GM12878 (cell line): ENCODE measurements at regions not wholly inside any gene's neighbourhood (a gene's known extent, or its start where the extent isn't known, plus 50 kb on each side); places are given as distances from the start of the nearest gene placed in this dataset.

Experiments
- ATAC-seq: fragments of 200-7000 bp; cut with Tn5 transposase; 3 replicates; pipeline ENCODE4 v1.9.1; 2020; ENCODE audit warnings: mild to moderate bottlenecking, moderate library complexity
- BruUV-seq: library from RNA; stranded (reverse); fragments of 400-500 nt; replicated peaks from 2 replicates; lab custom pipeline; 2021; lab: Mats Ljungman, UMichigan
- CTCF ChIA-PET: fragments of 300-600 bp; sonication (Branson Sonifier 250); formaldehyde crosslinking; extraction: SDS; loops from one replicate; lab custom pipeline; 2021; ENCODE audit warnings: inconsistent platforms; lab: Yijun Ruan, JAX
- POLR2A ChIA-PET: fragments of 350-600 bp; formaldehyde crosslinking; extraction: SDS; loops from one replicate; lab custom pipeline; 2021; ENCODE audit warnings: inconsistent platforms; lab: Charles Lee
- RAD21 ChIA-PET: fragments of 300-600 bp; sonication (Branson Sonifier 250); formaldehyde crosslinking; loops from one replicate; lab custom pipeline; 2023; ENCODE audit warnings: antibody characterized with exemption; ENCODE audit not compliant: unreplicated experiment; lab: Charles Lee
- SMC1A ChIA-PET: fragments of 300-600 bp; sonication (Branson Sonifier 250); formaldehyde crosslinking; loops from one replicate; lab custom pipeline; 2023; ENCODE audit not compliant: unreplicated experiment, uncharacterized antibody; lab: Charles Lee
- DNase-seq: peaks from one replicate; pipeline ENCODE4 v3.0.0-alpha.2; 2011; ENCODE audit warnings: low read depth, low spot score
- FAIRE-seq: peaks from 3 replicates; lab custom pipeline; 2011; peaks lifted over from hg19 to GRCh38; lab: Jason Lieb, UNC
- H2AFZ ChIP-seq: 2 replicates; pipeline ENCODE4 v1.6.0; 2011; ENCODE audit warnings: low read depth, low read length, control low read depth; ENCODE audit not compliant: control insufficient read depth
- H3K27ac ChIP-seq: 2 replicates; pipeline ENCODE4 v1.5.1; 2011; ENCODE audit warnings: control low read depth; ENCODE audit not compliant: control insufficient read depth, insufficient read depth
- H3K27me3 ChIP-seq, 2 experiments: replicated peaks in 1 of 2; 2 replicates each; pipeline versions ENCODE4 v1.6.0 to v1.6.1; 2011; ENCODE audit warnings: low read length in 1 of 2; ENCODE audit not compliant: control insufficient read depth in 2 of 2, insufficient read depth in 2 of 2
- H3K36me3 ChIP-seq, 2 experiments: 2 replicates each; pipeline ENCODE4 v1.5.1; 2011; ENCODE audit warnings: low read length in 1 of 2; ENCODE audit not compliant: control insufficient read depth in 2 of 2, insufficient read depth in 2 of 2
- H3K4me1 ChIP-seq: 2 replicates; pipeline ENCODE4 v1.6.1; 2011; ENCODE audit warnings: mild to moderate bottlenecking, low read length, moderate library complexity, mixed read lengths; ENCODE audit not compliant: control insufficient read depth, insufficient read depth
- H3K4me2 ChIP-seq: 2 replicates; pipeline ENCODE4 v1.6.0; 2011; ENCODE audit warnings: control low read depth; ENCODE audit not compliant: control insufficient read depth, insufficient read depth
- H3K4me3 ChIP-seq: fragments of 200-600 bp; sonication (generic); 2 replicates; pipeline ENCODE4 v1.5.1; 2016
- H3K79me2 ChIP-seq: 2 replicates; pipeline ENCODE4 v1.6.0; 2011; ENCODE audit warnings: low read length; ENCODE audit not compliant: control insufficient read depth, insufficient read depth
- H3K9ac ChIP-seq: 2 replicates; pipeline ENCODE4 v1.8.0; 2011; ENCODE audit warnings: low read length, control low read depth, mixed read lengths; ENCODE audit not compliant: control insufficient read depth, insufficient read depth
- H3K9me3 ChIP-seq: replicated peaks from 3 replicates; pipeline ENCODE4 v1.5.1; 2011; ENCODE audit warnings: mild to moderate bottlenecking, low read length; ENCODE audit not compliant: control insufficient read depth, insufficient read depth
- H4K20me1 ChIP-seq: 2 replicates; pipeline ENCODE4 v1.6.0; 2011; ENCODE audit not compliant: control insufficient read depth, insufficient read depth
- CTCF ChIP-seq, 3 experiments: IDR thresholded peaks in 2 of 3; conservative IDR thresholded peaks in 1 of 3; 2 replicates each; pipeline ENCODE4 v1.5.1; 2011; ENCODE audit warnings: low read depth in 3 of 3, low read length in 3 of 3, mild to moderate bottlenecking in 3 of 3, control low read depth in 2 of 3, moderate library complexity in 2 of 3, inconsistent platforms in 1 of 3, mixed read lengths in 1 of 3; ENCODE audit not compliant: control insufficient read depth in 2 of 3, insufficient read depth in 1 of 3; ENCODE audit errors: extremely low read depth in 1 of 3
- HSF1 ChIP-seq: fragments of 150-350 bp; IDR thresholded peaks from 2 replicates; pipeline ENCODE4 v1.6.1; 2014; ENCODE audit warnings: mild to moderate bottlenecking, low read depth, low read length
- KAT2A ChIP-seq: conservative IDR thresholded peaks from 2 replicates; pipeline ENCODE4 v1.6.1; 2011; ENCODE audit warnings: low read depth, low read length; ENCODE audit not compliant: control insufficient read depth
- MAX ChIP-seq: IDR thresholded peaks from 2 replicates; pipeline ENCODE4 v1.6.1; 2012; ENCODE audit warnings: low read depth, low read length, improper control_type of control experiment
- MTA2 ChIP-seq: fragments of 450-650 bp; IDR thresholded peaks from 2 replicates; pipeline ENCODE4 v1.6.1; 2016; ENCODE audit warnings: low read depth, mild to moderate bottlenecking, moderate library complexity
- NFIC ChIP-seq: IDR thresholded peaks from 2 replicates; pipeline ENCODE4 v1.6.1; 2012; ENCODE audit warnings: low read depth, mild to moderate bottlenecking, inconsistent platforms, low read length, moderate library complexity
- TCF3 ChIP-seq: IDR thresholded peaks from 2 replicates; pipeline ENCODE4 v1.6.1; 2012; ENCODE audit warnings: low read depth, mild to moderate bottlenecking, low read length, borderline replicate concordance; ENCODE audit not compliant: insufficient read depth
- WGBS: methylation state at CpG from one replicate; pipeline ENCODE4 v1.1.6; 2016; ENCODE audit warnings: low lambda C conversion rate; ENCODE audit not compliant: insufficient replicate concordance, insufficient coverage; ENCODE audit errors: missing lambda C conversion rate; 5-methylcytosine and 5-hydroxymethylcytosine counted together
- in situ Hi-C: fragments of 300-500 bp; cut with MboI; formaldehyde crosslinking; loops from 9 replicates; pipeline ENCODE4 v1.14.3; 2018; ENCODE audit warnings: mixed read lengths
- intact Hi-C: fragments of 100-400 bp; cut with micrococcal nuclease; formaldehyde crosslinking; loops from one replicate; pipeline ENCODE4 v1.14.2; 2022; ENCODE audit not compliant: unreplicated experiment
- TF ChIP-seq, protein P1 (sequence below): fragments of 450-650 bp; IDR thresholded peaks from 2 replicates; pipeline ENCODE4 v1.6.1; 2017; ENCODE audit warnings: mild to moderate bottlenecking, low read depth, inconsistent platforms; ENCODE audit not compliant: poor library complexity, severe bottlenecking

- WGBS, result 53% methylated on average over 3 of the region's 3 CpGs
Measured at GRCh38 chr4:53734584-53735353, 143.5 kb upstream of the LNX1 start.

More at GRCh38 chr4:53734584-53735353, 143.5 kb upstream of the LNX1 start:
- H2AFZ ChIP-seq, result no peak overlapping the region
- H3K9me3 ChIP-seq, result no peaks in the 10 kb centered on the region; the same call in 2 of the 3 replicates
- in situ Hi-C loops, result no loop called here
- H3K9ac ChIP-seq, result no peak overlapping the region
- H3K36me3 ChIP-seq, result no peaks in the 10 kb centered on the region
- TF ChIP-seq KAT2A (no peak), CTCF (IDR thresholded peaks at IDR 0.05 in 2 of 3, conservative IDR thresholded peaks at IDR 0.05 in 1 of 3; ENCODE audit: control insufficient read depth in 2 of 3, extremely low read depth in 1 of 3, insufficient read depth in 1 of 3, low read depth in 3 of 3, low read length in 3 of 3) (no peak), MAX (no peak), NFIC (no peak), MTA2 (no peak), TCF3 (no peak), HSF1 (no peak)
- TF ChIP-seq, protein P1, sequence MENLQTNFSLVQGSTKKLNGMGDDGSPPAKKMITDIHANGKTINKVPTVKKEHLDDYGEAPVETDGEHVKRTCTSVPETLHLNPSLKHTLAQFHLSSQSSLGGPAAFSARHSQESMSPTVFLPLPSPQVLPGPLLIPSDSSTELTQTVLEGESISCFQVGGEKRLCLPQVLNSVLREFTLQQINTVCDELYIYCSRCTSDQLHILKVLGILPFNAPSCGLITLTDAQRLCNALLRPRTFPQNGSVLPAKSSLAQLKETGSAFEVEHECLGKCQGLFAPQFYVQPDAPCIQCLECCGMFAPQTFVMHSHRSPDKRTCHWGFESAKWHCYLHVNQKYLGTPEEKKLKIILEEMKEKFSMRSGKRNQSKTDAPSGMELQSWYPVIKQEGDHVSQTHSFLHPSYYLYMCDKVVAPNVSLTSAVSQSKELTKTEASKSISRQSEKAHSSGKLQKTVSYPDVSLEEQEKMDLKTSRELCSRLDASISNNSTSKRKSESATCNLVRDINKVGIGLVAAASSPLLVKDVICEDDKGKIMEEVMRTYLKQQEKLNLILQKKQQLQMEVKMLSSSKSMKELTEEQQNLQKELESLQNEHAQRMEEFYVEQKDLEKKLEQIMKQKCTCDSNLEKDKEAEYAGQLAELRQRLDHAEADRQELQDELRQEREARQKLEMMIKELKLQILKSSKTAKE, result no peak
- no peak for ATAC-seq
- ChIA-PET POLR2A (no interaction called here), CTCF (interaction anchor here (0.8 to 1.0 kb wide), 2 partner anchors 12 to 28 kb away, joined by 4 to 6 read pairs; no protein-coding TSS in a partner anchor), RAD21 (no interaction called here), SMC1A (interaction anchor here (0.5 to 1.0 kb wide), 4 partner anchors 8 to 28 kb away, joined by 3 read pairs; no protein-coding TSS in a partner anchor)
- H3K27me3 ChIP-seq, result no peaks in the 10 kb centered on the region
- no peak overlapping the region for H3K4me3 ChIP-seq
- no peaks in the 10 kb centered on the region for H3K4me1 ChIP-seq
- DNase-seq, result no peak
- H4K20me1 ChIP-seq, result no peaks in the 10 kb centered on the region
- FAIRE-seq, result peak; percentile 35
- H3K4me2 ChIP-seq, result no peak overlapping the region
- no TSS peak for BruUV-seq
- no peak overlapping the region for H3K27ac ChIP-seq
- H3K79me2 ChIP-seq, result no peaks in the 10 kb centered on the region
- intact Hi-C loops, result no loop called here
